Endothelial cell (in vitro differentiated cells): ENCODE measurements at regions not wholly inside any gene's neighbourhood (a gene's known extent, or its start where the extent isn't known, plus 50 kb on each side); places are given as distances from the start of the nearest gene placed in this dataset.
"Not testable (repeated sequence)": the region's sequence is repeated elsewhere in the genome, so short reads cannot be mapped to it uniquely, and the experiment has no call there.

ENCODE experiments used
- DNase-seq: peaks from one replicate; pipeline ENCODE4 v3.0.0; 2021; ENCODE audit warnings: low spot score
- H3K27ac Mint-ChIP-seq: one replicate; pipeline ENCODE4 v1.8.0; 2021; ENCODE audit warnings: mixed read lengths, inconsistent platforms; ENCODE audit not compliant: unreplicated experiment
- H3K27me3 Mint-ChIP-seq: one replicate; pipeline ENCODE4 v1.8.0; 2021; ENCODE audit warnings: mild to moderate bottlenecking, moderate library complexity, mixed read lengths, inconsistent platforms; ENCODE audit not compliant: unreplicated experiment
- H3K36me3 Mint-ChIP-seq: one replicate; pipeline ENCODE4 v1.8.0; 2021; ENCODE audit warnings: mild to moderate bottlenecking, low read depth, mixed read lengths, inconsistent platforms; ENCODE audit not compliant: unreplicated experiment
- H3K4me1 Mint-ChIP-seq: one replicate; pipeline ENCODE4 v1.8.0; 2021; ENCODE audit warnings: mild to moderate bottlenecking, mixed read lengths, inconsistent platforms; ENCODE audit not compliant: unreplicated experiment
- H3K4me3 Mint-ChIP-seq: one replicate; pipeline ENCODE4 v1.8.0; 2021; ENCODE audit warnings: mild to moderate bottlenecking, mixed read lengths, inconsistent platforms; ENCODE audit not compliant: unreplicated experiment
- H3K9me3 Mint-ChIP-seq: one replicate; pipeline ENCODE4 v1.8.0; 2021; ENCODE audit warnings: mixed read lengths, inconsistent platforms; ENCODE audit not compliant: unreplicated experiment
- CTCF ChIP-seq: fragments of 200-600 bp; sonication (generic); IDR thresholded peaks from one replicate; pipeline ENCODE4 v1.5.0; 2021; ENCODE audit warnings: antibody characterized with exemption; ENCODE audit not compliant: unreplicated experiment

GRCh38 chr6:58181557-58182065, 864.2 kb downstream of the PRIM2 start:
- not testable (repeated sequence) for H3K4me3 Mint-ChIP-seq, H3K27me3 Mint-ChIP-seq, H3K9me3 Mint-ChIP-seq, H3K27ac Mint-ChIP-seq, H3K36me3 Mint-ChIP-seq, H3K4me1 Mint-ChIP-seq, DNase-seq
- peak; percentile 31 for TF ChIP-seq CTCF

- H3K36me3 Mint-ChIP-seq, H3K27me3 Mint-ChIP-seq, H3K4me1 Mint-ChIP-seq, H3K27ac Mint-ChIP-seq, H3K4me3 Mint-ChIP-seq, DNase-seq: not testable (repeated sequence)
- H3K9me3 Mint-ChIP-seq, result peaks cover 11% of the 10 kb centered on the region
Observed at GRCh38 chr6:58185300-58185699, 867.9 kb downstream of the PRIM2 start.

GRCh38 chr6:58193209-58193608, 875.8 kb downstream of the PRIM2 start:
- not testable (repeated sequence) for H3K4me1 Mint-ChIP-seq, H3K36me3 Mint-ChIP-seq, DNase-seq, H3K27ac Mint-ChIP-seq, H3K4me3 Mint-ChIP-seq, H3K27me3 Mint-ChIP-seq
- peaks cover 18% of the 10 kb centered on the region for H3K9me3 Mint-ChIP-seq

GRCh38 chr6:58198301-58198700, 880.9 kb downstream of the PRIM2 start:
- no peak overlapping the region for H3K4me3 Mint-ChIP-seq
- no peaks in the 10 kb centered on the region for H3K36me3 Mint-ChIP-seq
- peaks cover 5% of the 10 kb centered on the region for H3K27me3 Mint-ChIP-seq
- peaks cover 10% of the 10 kb centered on the region for H3K9me3 Mint-ChIP-seq
- TF ChIP-seq CTCF, result no peak
- H3K4me1 Mint-ChIP-seq, result no peaks in the 10 kb centered on the region
- no peak for DNase-seq
- no peak overlapping the region for H3K27ac Mint-ChIP-seq

- H3K4me3 Mint-ChIP-seq, H3K36me3 Mint-ChIP-seq, H3K4me1 Mint-ChIP-seq, H3K27me3 Mint-ChIP-seq, H3K27ac Mint-ChIP-seq, DNase-seq: not testable (repeated sequence)
- H3K9me3 Mint-ChIP-seq, result peaks cover 32% of the 10 kb centered on the region
Observed at GRCh38 chr6:58237124-58237523, 919.7 kb downstream of the PRIM2 start.

GRCh38 chr6:58238421-58238820, 921.0 kb downstream of the PRIM2 start:
- not testable (repeated sequence) for DNase-seq, H3K36me3 Mint-ChIP-seq, H3K4me3 Mint-ChIP-seq, H3K27me3 Mint-ChIP-seq, H3K27ac Mint-ChIP-seq, H3K4me1 Mint-ChIP-seq
- peaks cover 25% of the 10 kb centered on the region for H3K9me3 Mint-ChIP-seq

- not testable (repeated sequence) for H3K9me3 Mint-ChIP-seq, H3K27me3 Mint-ChIP-seq, H3K36me3 Mint-ChIP-seq, H3K4me3 Mint-ChIP-seq, H3K27ac Mint-ChIP-seq, DNase-seq, H3K4me1 Mint-ChIP-seq
Observed at GRCh38 chr6:58257625-58258024, 940.2 kb downstream of the PRIM2 start.
